T-helper 1 cell treated with Interleukin-12 subunit alpha and Interleukin-12 subunit beta and Interleukin-4 antibody, amounts not matched to agents 30 ng/mL and 1 ng/mL, for 36 hours (primary cell): ENCODE measurements at regions not wholly inside any gene's neighbourhood (a gene's known extent, or its start where the extent isn't known, plus 50 kb on each side); places are given as distances from the start of the nearest gene placed in this dataset.

Experiments used
- intact Hi-C: fragments of 100-400 bp; cut with micrococcal nuclease; formaldehyde crosslinking; loops from one replicate; pipeline ENCODE4 v1.15.1; 2024

DNA sequence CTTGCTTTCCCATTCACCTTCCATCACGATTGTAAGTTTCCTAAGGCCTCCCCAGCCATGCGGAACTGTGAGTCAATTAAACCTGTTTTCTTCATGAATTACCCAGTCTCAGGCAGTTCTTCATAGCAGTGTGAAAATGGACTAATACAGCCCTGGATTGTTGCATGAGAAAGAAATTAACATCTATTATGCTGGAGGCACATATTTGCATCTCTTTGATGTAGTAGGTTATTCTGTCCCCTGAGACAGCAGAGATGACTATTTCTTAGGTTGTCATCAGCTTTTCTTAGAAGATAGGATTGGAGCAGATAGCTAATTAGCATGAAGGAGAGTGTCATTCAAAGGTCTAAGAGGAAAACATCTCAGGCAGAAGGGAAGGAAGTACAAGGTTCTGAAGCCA lies 166.2 kb downstream of the OMA1 start:
- intact Hi-C loops: no loop called here

DNA sequence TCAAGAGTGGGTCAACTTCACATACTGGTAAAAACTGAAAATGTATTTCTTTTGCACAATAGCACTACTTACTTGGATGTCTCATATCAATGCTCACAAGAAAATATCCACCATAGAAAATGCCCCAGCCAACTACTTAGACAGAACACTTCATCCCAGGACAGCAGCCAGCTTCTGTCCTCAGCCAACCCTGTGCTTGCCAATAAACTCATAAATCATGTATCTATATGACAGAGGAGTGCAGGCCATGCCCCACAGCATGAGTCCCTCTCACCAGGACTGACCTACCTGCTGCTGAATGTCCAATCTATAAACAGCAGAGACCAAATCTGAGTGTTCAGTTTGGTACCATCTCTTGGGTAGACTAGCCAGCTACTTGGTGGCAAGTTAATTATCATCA lies 179.3 kb downstream of the OMA1 start:
- intact Hi-C loops: no loop called here

DNA sequence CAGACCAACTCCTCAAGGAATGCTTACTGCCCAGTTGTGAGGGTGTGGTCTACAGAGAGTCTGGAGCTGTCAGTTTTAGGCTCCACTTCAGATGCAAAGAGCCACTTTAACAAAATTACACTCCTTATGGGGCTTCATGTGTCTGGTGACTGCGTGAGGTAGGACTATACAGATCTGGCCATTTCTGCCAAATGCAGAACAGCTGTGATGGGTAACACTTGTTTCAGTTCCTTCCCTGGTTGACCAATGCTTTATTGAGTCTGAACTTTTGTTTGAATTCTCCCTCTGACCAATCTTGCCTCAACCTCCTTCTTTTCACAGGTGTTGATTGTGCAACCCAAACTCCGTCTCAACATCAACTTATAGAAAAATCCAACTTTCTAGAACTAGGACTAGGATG lies 181.2 kb downstream of the OMA1 start:
- intact Hi-C loops: no loop called here

DNA sequence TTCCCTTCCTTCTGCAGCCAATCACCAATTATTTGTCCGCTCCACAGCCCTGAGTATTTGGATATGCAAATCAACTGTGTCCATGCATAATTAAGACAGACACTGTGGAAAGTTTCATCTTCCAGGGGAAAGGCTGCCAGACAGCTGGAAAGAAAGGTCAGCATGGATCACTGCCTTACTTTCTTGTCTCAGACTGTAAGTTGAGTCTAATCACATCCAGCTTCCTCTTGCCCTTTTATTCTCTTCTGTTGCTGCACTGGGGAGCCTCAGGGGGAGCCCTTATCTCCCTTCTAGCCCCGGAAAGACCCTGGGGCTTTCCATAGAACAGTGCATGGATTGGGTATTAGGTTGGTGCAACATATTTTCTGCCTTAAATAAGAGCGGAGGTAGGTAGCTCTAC lies 182.9 kb downstream of the OMA1 start:
- intact Hi-C loops: no loop called here

DNA sequence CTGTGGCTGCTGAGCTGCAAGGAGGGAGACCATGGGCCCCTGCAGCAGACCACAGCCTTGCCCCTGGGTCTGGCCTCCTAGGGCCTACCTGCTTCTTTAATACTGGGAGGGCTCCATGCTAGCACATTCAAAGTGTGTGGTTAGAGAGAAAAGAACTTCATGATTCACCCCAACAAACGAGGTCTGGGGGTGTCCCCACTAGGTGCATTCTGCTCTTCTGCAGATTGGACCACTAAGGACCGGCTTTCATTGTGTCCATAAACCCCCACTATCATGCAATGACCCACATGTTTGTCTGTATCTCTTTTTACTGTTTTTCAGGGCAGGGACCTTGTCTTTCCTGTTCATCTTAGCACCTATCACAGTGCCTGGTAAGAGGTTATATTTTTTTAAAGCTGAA lies 185.4 kb downstream of the OMA1 start:
- intact Hi-C loops: no loop called here

DNA sequence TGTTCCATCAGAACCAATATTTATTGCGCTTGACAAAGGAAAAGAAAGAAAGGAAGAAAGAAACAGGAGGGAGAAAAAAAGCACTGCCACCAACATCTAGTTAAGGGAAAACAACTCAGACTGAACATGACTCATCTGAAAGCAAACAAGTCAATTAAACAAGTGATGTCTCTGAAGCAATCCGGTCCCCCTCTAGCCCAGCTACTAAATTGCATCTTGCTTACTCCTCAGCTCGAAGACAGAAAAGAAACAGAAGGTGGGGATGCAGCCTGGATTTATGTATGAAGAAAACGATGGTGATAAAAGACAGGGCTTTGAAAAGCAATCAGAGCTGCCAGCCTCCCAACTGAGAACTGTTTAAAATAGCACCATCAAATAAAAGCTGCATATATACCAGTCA lies 188.2 kb downstream of the OMA1 start:
- intact Hi-C loops: no loop called here

DNA sequence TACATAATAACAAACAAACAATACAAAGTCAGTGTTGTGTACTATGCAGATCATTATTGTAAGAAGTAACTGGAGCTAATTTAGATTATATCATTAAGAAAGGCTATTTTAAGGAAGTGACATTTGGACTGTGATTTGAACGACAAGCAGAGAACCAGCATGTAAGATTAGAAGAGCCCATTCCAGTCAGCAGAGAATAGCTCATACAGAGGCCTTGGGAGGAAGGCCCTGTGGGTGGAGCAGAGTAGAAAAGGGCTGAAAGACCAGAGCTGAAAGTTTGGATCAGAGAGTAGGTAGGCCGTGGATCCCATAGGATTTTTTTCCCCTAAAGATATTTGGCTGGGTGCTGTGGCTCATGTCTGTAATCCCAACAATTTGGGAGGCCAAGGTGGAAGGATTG lies 190.1 kb downstream of the OMA1 start:
- intact Hi-C loops: no loop called here

DNA sequence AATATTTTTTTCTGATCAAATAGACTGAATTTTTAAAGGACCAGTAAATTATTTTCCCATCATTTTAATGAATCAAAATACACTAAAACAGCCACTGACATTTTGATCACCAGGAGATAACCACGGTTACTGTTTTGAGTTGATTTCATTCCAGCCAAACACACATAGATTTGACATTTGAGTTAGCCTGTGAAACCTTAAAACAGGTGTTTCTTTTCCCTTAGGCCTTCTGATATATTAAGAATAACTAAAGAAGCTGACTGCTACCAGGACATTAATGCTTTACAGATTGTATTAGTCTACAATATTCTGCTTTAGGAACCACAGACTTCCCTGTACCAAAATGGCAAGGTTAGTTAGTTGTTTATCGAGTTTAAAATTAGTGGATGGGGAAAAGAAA lies 193.4 kb downstream of the OMA1 start:
- intact Hi-C loops: no loop called here

DNA sequence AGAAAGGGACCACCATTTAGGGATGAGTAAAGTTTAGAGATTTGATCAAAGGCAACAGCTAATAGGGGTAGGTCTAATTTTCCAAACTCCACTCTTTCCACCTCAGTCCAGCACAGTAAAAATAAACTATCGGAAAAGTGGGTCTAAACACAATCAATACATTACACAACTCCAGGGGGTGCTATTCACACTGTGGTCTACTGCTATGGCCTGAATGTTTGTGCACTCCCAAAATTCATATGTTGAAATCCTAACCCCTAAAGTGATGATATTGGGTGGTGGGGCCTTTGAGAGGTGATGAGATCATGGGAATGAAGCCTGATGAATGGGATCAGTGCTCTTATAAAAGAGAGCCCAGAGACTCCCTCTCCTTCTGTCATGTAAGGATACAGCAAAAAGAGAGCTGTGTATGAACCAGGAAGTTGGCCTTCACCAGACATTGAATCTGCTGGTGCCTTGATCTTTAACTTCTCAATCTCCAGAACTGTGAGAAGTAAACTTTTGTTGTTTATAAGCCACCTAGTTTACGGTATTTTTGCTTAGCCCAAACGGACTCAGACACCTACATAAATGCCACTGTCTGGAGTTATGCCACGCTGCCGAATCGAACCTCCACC lies 193.9 kb downstream of the OMA1 start:
- intact Hi-C loops: no loop called here

DNA sequence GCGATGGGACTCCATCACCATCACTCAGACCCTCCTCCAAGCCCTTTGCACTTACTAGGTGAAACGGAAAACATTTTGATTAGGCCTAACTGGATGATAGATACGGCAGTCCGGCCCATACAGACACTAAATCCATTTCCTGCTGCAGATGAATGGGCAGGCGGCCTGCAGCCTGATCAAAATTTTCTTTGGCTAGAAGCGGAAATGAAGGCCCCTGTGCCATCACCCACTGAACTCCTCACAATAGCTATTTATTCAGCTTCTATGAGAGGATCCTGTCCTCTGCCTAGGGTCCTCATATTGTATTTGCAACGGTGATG lies 200.5 kb downstream of the OMA1 start:
- intact Hi-C loops: no loop called here

DNA sequence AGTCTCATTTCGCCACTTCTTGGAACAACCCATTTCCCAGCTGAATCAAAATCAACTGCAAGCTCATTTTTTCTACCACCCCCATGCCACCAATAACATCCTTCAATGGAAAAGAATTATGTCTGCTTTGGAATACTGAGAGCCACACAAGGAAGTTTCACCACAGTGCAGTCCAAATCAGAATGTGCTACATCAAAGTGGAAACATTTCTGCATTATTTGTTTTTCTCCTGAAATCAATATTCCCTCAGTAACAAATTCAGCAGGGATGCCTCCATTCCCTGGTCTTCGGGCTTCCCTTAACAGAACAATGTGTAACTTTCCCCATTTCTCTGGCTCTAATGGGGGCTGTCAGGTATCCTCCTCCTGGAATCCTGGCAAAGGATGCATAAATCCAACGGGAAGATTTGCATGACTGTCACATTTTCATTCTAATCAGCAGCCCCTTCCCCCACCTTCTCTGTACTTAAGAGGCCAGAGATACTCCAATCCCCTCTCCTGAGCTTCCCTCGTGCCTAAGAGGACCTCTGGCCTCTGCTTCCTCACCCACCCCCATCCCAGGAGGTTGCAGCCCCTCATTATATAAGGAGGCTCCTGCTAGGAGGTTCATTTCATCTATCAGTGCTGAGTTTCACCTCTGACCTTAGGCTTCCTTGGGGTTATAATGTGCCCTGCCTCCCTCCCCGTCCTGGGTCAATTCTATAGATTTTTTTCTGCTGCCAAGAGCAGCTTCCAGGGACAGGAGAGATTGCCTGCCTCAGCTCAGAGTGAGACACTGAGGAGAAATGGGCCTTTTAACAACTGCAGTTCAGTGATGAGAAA lies 201.1 kb downstream of the OMA1 start:
- intact Hi-C loops: no loop called here

DNA sequence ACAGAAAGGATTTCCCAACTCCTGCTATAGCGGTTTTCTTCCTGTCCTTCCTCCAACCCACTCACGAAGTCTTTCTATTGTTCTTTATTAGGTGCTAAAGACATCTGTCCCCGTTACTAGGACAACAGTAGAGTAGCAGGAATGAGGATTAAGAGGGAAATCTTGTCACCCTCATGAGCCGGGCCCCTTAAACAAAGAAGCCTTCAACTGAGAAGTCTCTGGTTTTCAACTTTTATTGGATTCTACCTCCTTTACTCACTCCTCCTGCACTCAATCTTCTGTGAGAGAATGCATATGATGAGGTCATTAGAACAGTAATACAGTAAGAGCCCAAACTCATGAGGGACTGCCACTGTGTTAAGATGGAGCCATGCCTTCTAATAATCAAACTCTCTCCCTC lies 206.3 kb downstream of the OMA1 start:
- intact Hi-C loops: no loop called here

DNA sequence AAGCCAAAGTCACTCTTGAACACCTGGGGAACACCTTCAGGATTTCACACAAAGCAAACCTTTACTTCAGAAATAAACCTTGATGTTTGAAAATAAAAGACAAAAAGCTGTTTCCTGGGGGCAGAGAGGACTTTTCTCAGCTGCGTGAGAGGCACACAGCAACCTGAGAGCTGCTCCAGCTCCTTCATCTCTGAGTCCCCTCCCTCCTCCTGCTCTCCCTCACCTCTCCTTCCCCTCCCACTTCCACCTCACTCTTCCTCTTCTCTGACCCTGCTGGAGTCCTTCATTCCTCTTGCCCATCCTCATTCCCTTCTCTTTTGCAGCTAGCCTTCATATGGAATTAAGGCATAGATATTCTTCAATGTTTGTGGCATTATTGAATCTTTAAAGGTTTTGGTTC lies 208.4 kb downstream of the OMA1 start:
- intact Hi-C loops: no loop called here

DNA sequence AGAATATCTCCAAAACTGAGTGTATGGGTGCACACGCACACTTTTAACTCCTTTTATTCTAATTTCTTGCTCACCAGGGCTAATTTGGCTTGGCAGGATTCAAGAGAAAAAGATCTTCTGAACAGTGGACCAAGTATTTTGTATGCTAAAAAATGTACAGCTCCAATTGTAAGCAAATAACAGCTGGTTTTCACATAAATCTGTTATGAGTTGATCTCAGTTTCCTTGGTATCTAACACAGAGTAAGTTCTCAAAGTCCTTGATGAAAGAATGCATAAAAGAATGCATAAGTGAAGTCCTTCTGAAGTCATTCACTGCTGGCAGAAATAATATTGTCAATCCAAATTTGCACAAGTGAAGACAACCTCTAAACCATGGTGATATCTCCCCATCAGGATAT lies 213.0 kb downstream of the OMA1 start:
- intact Hi-C loops: no loop called here

DNA sequence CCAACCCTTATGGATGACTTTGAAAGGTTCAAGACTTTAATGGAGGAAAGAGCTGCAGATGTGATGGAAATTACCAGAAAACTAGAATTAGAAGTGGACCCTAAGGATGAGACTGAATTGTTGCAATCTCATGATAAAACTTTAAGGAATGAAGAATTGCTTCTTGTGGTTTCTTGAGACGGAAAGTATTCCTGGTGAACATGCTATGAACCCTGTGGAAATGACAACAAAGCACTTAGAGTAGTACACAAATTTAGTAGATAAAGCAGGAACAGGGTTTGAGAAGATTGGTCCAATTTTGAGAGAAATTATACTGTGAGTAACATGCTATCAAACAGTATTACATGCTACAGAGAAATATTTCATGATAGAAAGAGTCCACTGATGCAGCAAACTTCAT lies 215.4 kb downstream of the OMA1 start:
- intact Hi-C loops: no loop called here

DNA sequence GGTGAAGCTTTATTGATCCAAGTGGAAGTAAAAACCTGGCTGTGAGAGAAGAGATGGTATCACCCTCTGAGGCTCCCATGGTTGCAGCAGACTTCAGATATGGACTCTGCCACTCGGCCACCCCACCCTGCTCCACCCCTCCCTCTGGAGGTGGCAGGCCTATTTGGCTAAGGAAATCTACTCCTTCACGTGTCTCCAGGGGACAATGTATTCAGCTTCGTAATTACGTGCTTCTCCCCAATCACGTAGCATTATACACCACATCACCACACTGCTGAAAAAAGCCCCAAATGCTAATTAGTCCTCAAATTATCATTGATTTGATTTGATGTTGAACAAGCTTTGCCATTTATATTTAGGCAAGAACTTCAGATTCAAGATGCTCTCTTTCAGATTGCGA lies 220.7 kb downstream of the OMA1 start:
- intact Hi-C loops: no loop called here

DNA sequence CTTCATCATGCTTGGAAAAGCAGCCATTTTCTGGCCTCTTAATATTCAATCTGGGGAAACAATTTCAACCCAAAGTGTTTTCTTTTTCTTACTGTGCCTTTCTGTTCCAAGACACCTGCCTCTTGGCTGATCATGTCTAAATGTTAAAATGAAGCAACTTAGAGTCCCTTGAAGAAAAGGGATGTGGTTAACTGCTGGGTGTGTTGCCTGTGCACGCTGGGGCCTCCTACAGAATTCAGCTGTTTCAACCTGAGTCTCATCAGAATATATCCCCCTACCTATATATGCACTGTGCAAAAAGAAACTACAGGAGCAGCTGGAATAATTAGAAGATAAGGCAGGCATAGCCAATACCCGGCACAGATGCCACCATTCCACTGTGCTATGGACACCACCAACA lies 222.0 kb downstream of the OMA1 start:
- intact Hi-C loops: no loop called here

DNA sequence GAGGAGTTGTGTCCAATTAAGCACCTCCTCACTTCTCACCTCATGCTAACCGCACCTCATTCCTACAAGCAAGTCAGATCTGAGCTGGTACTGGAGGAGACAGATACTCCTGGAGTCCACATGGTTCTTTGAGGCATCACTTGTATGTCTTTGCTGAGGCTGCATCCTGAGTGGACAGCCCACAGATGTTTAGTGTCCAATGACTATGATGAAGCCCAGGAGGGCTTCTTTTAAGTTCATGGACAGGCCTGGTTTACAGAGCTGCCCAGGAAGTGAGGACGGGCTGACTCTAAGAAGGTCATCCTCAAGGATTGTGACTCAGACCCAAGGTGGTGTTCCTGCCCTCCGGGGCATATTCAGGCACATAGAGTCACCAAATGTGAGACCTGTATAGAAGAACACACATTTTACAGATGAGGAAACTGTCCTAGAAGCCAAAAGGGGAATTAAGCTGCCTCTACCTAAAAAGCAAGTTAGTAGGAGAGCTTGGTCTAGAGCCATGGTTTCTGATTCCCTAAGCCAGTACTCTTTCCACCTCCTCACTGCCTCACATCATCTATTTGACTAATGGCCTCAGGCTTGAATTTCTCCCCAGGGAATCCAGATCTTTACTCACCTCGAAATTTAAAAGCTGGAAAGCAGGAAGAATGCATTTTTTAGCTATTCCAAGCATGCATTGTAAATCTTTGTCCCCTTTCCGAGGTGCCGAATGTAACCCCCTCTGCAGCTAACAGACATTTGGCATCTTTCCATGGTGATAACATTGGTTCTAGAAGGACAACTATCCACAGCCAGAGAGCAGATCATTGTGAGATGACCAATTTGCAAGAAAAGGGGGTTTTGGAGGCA lies 228.1 kb downstream of the OMA1 start:
- intact Hi-C loops: no loop called here

DNA sequence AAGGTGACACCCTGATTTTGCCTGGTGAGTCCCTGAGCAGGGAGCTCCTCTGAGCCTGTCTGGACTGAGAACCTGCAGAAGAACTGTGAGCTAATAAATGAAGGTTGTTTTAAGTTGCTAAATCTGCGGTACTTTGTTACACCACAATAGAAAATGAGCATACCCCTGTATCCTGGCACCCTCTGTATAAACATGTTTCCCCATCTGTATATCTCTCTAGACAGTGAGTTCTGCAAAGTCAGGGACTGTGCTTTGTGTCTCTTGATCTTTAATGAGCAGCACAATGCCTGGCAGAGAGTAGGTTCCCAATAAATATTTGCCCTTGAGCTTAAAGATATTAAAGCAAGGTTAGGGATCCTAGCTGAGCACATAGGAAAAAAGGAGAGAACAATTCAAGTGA lies 228.8 kb downstream of the OMA1 start:
- intact Hi-C loops: no loop called here

DNA sequence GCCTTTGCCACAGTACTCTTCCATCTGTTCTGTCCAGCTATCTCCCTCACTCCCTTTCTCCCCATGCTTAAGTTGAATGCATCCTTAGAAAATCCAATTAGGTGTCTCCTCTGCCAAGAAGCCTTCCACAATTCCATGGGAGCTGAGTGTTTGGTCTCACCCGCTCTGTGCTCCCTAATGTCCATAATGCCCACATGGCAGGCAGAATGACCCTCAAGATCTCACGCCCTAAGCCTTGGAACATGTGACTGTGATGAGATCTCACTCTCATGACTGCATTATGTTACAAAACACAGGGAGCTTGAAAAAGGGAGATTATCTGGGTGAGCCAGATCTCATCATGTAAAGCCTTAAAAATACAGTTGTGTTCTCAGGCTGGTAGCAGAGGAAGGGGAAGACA lies 229.4 kb downstream of the OMA1 start:
- intact Hi-C loops: no loop called here

DNA sequence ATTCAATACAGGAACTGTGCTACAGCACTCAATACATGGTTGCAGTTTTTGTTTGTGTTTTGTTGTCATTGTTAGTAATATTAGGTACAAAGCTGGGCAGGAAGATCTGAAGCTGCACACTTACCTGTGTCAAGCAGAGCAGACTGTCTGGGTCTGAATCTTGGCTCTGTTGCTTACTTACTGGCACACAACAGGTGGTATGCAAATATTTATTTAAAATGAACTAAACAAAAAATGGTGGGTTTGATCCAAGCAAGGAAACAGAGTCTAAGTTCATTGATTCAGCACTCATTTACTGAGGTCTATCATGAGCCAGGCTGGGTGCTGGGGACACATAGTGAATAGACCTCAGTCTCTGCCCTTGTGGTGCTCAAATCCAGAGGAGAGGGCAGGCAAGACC lies 230.4 kb downstream of the OMA1 start:
- intact Hi-C loops: no loop called here

DNA sequence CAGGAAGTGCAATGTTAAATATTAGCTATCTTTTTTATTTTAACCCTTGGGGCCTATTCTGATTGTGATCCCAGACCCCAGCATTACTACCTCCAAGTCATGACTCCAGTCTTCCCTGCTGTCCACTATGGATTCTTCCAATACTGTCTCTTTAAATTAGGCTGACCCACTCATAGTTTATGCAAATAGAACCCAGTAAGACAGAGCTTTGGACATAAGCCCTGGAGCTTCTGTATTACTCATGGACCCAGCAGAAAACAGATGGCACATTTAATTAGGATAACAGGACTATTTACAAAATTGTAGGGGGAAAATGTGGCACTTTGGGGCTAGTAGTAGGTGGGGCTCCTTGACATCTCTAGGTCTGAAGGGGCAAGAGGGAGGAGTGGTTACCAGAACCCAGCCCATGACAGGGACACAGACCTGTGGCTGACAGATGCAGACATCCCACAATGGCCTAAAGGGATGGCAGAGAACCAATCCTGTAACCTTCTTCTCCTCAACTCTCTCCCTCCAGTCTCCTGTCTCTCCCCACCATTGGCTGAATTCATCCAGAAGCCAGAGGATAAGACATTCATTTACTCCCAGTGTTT lies 233.5 kb downstream of the OMA1 start:
- intact Hi-C loops: no loop called here
